NCI-H82 treated with DMSO at 0.1 percent for 48 hours (cell line): ENCODE measurements at regions not wholly inside any gene's neighbourhood (a gene's known extent, or its start where the extent isn't known, plus 50 kb on each side); places are given as distances from the start of the nearest gene placed in this dataset.

Experiments used
- DNase-seq: peaks from one replicate; lab custom pipeline; 2025; ENCODE audit not compliant: unreplicated experiment; lab: John Stamatoyannopoulos, UW

DNA sequence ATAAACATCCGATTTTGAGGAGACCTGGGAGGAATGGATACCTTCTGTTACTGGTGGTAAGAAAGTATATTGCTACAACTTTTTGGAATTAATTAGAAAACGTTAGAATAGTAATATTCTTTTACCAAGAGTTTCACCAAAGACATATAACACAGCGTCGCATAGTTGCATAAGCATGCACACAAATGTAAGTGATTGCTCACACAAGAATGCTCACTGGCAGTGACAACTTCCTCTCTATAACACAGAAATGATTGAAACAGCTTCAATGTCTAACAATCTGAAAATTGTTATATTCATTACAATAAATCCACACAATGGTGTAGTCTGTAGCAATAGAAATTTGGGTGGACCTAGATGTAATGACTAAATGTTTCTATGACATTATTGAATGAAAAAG is 998.6 kb downstream of the TTLL7 start:
- DNase-seq = no peak

GRCh38 chr1:82995951-82996350 is 1003.0 kb downstream of the TTLL7 start:
- DNase-seq = no peak

DNA sequence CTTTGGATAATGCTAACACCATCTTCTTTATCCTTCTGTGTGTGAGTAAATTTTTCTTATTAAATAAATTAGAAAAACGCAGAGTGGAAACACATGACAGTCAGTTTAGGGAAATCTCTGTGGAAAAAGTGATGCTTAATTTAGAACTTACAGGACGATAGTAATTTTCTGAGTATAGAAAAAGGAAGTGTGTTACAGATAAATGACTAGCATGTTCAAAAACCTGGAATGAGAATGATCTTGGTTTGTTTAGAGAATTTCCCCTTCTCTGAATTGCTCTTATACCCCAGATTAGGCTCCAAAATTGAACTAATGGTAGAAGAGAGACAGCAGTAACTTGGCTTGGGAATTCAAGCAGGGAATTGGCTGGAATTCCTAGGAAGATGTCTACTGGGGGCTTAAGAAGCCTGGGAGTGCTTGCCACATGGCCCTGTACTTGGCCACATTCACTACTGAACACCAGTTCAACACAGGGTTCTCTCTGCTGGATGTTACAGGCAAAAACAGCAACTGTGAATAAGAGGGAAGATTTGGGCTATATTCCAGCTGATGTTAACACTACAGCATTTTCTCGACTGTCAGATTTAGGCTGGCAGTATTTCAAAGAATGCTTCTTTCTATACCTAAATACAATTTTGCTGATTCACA is 1004.2 kb downstream of the TTLL7 start:
- DNase-seq = no peak

DNA sequence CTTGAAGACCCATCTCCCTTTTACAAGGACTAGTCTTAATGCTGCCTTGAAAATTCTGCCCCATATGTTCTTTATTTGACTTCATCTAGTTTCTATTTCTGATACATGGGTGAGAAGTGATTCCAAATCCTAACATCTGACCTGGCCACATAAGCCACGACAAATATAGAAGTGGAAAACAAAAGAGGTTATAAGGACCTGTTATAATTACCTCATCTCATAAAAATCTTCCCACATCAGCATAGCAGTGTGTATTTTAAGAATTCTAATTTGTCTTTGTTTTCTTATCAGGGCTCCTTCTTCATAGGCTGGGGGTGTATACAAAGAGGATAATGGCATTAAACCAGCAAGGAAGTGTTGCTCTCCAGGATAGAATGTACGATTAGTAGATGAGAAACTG is 1007.4 kb downstream of the TTLL7 start:
- DNase-seq = no peak

GRCh38 chr1:82979593-82980236 is 1019.2 kb downstream of the TTLL7 start:
- DNase-seq = no peak

GRCh38 chr1:82978461-82979324 is 1020.2 kb downstream of the TTLL7 start:
- DNase-seq = no peak

GRCh38 chr1:82972841-82973553 is 1025.9 kb downstream of the TTLL7 start:
- no peak for DNase-seq

- DNase-seq = no peak
Observed at GRCh38 chr1:82969340-82969739, 1029.6 kb downstream of the TTLL7 start.

- no peak for DNase-seq
Observed at GRCh38 chr1:82962658-82963057, 1036.3 kb downstream of the TTLL7 start.

DNA sequence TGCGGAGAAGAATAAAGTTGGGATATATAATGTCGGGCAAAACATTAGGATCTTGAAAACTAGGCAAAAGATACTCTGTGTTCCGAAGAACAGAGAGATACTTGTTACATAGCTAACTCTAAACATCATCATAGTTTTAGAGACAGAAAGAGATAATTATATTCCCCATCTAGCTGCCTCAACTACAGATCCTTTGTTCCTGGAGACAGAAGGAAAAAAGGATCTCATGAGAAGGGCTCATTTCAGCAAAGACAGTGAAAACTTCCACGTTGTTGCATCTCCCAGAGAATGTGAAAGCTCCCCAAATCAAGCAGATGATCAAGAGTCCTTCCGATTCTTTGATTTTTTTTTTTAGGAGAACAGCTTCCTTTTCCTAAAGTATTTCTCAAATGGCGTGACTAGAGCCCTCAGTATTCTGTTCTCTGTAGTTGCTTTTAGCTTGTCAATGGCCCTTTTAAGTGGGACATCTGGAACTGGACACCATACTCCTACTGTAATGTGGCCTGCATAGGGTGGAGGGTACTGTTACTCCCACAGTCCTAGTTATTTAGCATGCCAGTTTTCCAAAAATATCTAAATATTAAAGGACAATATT is 1048.2 kb downstream of the TTLL7 start:
- DNase-seq = no peak

GRCh38 chr1:82948386-82948785 is 1050.5 kb downstream of the TTLL7 start:
- DNase-seq = no peak

DNA sequence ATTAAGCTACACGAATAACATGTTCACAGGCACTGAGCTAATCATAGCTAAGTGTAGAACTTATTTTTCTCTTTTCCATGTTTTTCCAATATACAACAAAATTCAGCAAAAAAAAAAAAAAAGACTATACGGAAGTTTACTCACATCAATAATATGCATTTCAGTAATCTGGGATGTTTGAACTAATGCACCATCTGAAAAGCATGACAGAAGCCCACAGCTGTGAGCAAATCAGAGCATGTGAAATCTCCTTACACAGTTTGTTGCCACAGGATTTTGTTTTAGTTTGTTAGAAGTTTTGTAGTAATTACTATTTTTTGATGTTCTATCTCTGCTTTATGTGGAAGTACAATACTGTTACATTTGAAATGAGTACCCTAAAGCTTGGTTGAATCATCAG is 1051.7 kb downstream of the TTLL7 start:
- DNase-seq = no peak

DNA sequence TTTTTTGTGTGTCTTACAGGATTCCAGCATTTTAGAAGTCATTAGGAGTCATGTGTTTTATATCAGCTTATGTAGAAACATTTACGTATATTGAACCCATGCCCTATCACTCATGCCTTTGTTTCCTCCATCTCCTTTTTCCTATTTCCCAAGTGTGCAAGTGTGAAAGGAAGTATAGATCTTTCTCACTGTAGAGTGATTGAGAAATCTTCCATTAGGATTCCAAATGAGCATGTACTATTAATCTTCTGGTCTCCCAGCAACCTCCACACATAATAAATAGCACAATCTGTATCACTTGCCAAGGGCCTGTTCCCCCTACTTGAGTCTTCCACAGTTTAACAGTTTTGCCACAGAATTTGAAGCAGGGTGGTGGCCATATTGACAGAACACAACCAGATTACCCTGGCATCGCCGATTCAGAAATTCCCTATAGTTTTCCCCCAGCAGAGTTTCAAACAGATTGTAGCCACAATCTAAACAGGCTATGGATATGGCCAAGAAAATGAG is 1052.8 kb downstream of the TTLL7 start:
- DNase-seq = no peak

GRCh38 chr1:82944822-82945221 is 1054.1 kb downstream of the TTLL7 start:
- DNase-seq = no peak

- DNase-seq = no peak
Observed at GRCh38 chr1:82934074-82934473, 1064.9 kb downstream of the TTLL7 start.

DNA sequence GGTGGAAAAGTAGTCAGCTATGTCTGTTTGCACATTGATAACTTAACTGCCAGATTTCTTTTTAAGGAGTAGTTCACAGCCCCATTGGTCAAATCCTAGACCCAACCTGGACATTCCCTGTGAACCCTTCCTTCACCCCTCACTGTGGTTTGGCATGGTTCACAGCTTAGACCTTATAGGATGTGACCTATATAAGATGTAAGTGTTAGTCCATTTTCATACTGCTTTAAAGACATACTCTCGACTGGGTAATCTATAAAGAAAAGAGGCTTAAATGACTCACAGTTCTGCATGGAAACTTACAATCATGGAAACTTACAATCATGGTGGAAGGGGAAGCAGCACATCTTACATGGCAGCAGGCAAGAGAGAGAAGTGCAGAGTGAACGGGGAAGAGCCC is 1066.2 kb downstream of the TTLL7 start:
- DNase-seq = no peak

- no peak for DNase-seq
Observed at GRCh38 chr1:82932207-82932606, 1066.7 kb downstream of the TTLL7 start.

- no peak for DNase-seq
Observed at GRCh38 chr1:82931006-82931405, 1067.9 kb downstream of the TTLL7 start.

- no peak for DNase-seq
Observed at GRCh38 chr1:82927753-82928152, 1071.2 kb downstream of the TTLL7 start.

GRCh38 chr1:82924666-82925065 is 1074.3 kb downstream of the TTLL7 start:
- DNase-seq = no peak

- DNase-seq = no peak
Observed at GRCh38 chr1:82923931-82924330, 1075.0 kb downstream of the TTLL7 start.
